ENCODE measurements at regions not wholly inside any gene's neighbourhood (a gene's known extent, or its start where the extent isn't known, plus 50 kb on each side); places are given as distances from the start of the nearest gene placed in this dataset.

GRCh38 chr6:169121013-169121412, 132.6 kb downstream of the THBS2 start:
- Histone ChIP-seq H2AFZ (ENCODE audit: low read depth, low read length) (no peak overlapping the region), H3K4me1 (ENCODE audit: insufficient read depth, low read length) (no peaks in the 10 kb centered on the region), H3K27ac (ENCODE audit: low read depth, low read length) (no peak overlapping the region), H3K9ac (ENCODE audit: low read length) (no peak overlapping the region), H3K4me3 (ENCODE audit: insufficient read depth, low read depth, low read length) (no peak overlapping the region), H3K9me3 (ENCODE audit: insufficient read depth, low read depth, low read length) (no peaks in the 10 kb centered on the region), H3K27me3 (ENCODE audit: insufficient read depth, low read length) (no peaks in the 10 kb centered on the region), H3K4me2 (ENCODE audit: low read length) (no peak overlapping the region), H4K20me1 (ENCODE audit: insufficient read depth, low read length) (no peaks in the 10 kb centered on the region), H3K36me3 (ENCODE audit: insufficient read depth, low read length) (no peaks in the 10 kb centered on the region), H3K79me2 (ENCODE audit: insufficient read depth, low read length) (no peaks in the 10 kb centered on the region)
- H3K9me3 Mint-ChIP-seq (ENCODE audit: unreplicated experiment): no peaks in the 10 kb centered on the region
- peaks cover 12% of the 10 kb centered on the region for H3K27me3 Mint-ChIP-seq (ENCODE audit: low read depth, unreplicated experiment)
- TF ChIP-seq EZH2 (IDR thresholded peaks at IDR 0.05; ENCODE audit: insufficient read depth, low read length): no peak
- no peak for TF ChIP-seq CTCF (IDR thresholded peaks at IDR 0.05; ENCODE audit: insufficient read depth, low read depth, low read length)
- no peak overlapping the region for H3K4me3 Mint-ChIP-seq (ENCODE audit: unreplicated experiment)
- FAIRE-seq (no peak), DNase-seq (ENCODE audit: low read depth) (no peak)
- H3K36me3 Mint-ChIP-seq (ENCODE audit: low read depth, unreplicated experiment): no peaks in the 10 kb centered on the region
- H3K4me1 Mint-ChIP-seq (ENCODE audit: low read depth, unreplicated experiment): no peaks in the 10 kb centered on the region
- H3K27ac Mint-ChIP-seq (ENCODE audit: unreplicated experiment): no peak overlapping the region

GRCh38 chr6:169119669-169120068, 134.0 kb downstream of the THBS2 start:
- TF ChIP-seq CTCF (IDR thresholded peaks at IDR 0.05; ENCODE audit: insufficient read depth, low read depth, low read length) (no peak), EZH2 (IDR thresholded peaks at IDR 0.05; ENCODE audit: insufficient read depth, low read length) (no peak)

GRCh38 chr6:169118346-169118830, 135.3 kb downstream of the THBS2 start:
- Histone ChIP-seq H3K79me2 (ENCODE audit: insufficient read depth, low read length) (no peaks in the 10 kb centered on the region), H3K4me3 (ENCODE audit: insufficient read depth, low read depth, low read length) (no peak overlapping the region), H2AFZ (ENCODE audit: low read depth, low read length) (no peak overlapping the region), H3K9ac (ENCODE audit: low read length) (no peak overlapping the region), H3K4me2 (ENCODE audit: low read length) (no peak overlapping the region), H3K27ac (ENCODE audit: low read depth, low read length) (no peak overlapping the region), H3K36me3 (ENCODE audit: insufficient read depth, low read length) (no peaks in the 10 kb centered on the region), H3K9me3 (ENCODE audit: insufficient read depth, low read depth, low read length) (no peaks in the 10 kb centered on the region), H3K4me1 (ENCODE audit: insufficient read depth, low read length) (no peaks in the 10 kb centered on the region), H4K20me1 (ENCODE audit: insufficient read depth, low read length) (no peaks in the 10 kb centered on the region), H3K27me3 (ENCODE audit: insufficient read depth, low read length) (no peaks in the 10 kb centered on the region)
- H3K9me3 Mint-ChIP-seq (ENCODE audit: unreplicated experiment): no peaks in the 10 kb centered on the region
- H3K27ac Mint-ChIP-seq (ENCODE audit: unreplicated experiment): no peak overlapping the region
- peaks cover 12% of the 10 kb centered on the region for H3K27me3 Mint-ChIP-seq (ENCODE audit: low read depth, unreplicated experiment)
- H3K4me1 Mint-ChIP-seq (ENCODE audit: low read depth, unreplicated experiment): peaks cover 2% of the 10 kb centered on the region
- DNase-seq (ENCODE audit: low read depth): no peak
- no peak overlapping the region for H3K4me3 Mint-ChIP-seq (ENCODE audit: unreplicated experiment)
- no peaks in the 10 kb centered on the region for H3K36me3 Mint-ChIP-seq (ENCODE audit: low read depth, unreplicated experiment)
- no peak for TF ChIP-seq EZH2 (IDR thresholded peaks at IDR 0.05; ENCODE audit: insufficient read depth, low read length)
- no peak for TF ChIP-seq CTCF (IDR thresholded peaks at IDR 0.05; ENCODE audit: insufficient read depth, low read depth, low read length)
- FAIRE-seq: no peak

More at GRCh38 chr6:169119669-169120068, 134.0 kb downstream of the THBS2 start:
- H2AFZ ChIP-seq (ENCODE audit: low read depth, low read length): no peak overlapping the region
- Mint-ChIP-seq H3K27me3 (ENCODE audit: low read depth, unreplicated experiment) (peaks cover 12% of the 10 kb centered on the region), H3K9me3 (ENCODE audit: unreplicated experiment) (no peaks in the 10 kb centered on the region), H3K27ac (ENCODE audit: unreplicated experiment) (no peak overlapping the region), H3K36me3 (ENCODE audit: low read depth, unreplicated experiment) (no peaks in the 10 kb centered on the region), H3K4me1 (ENCODE audit: low read depth, unreplicated experiment) (peaks cover 2% of the 10 kb centered on the region), H3K4me3 (ENCODE audit: unreplicated experiment) (no peak overlapping the region)
- no peaks in the 10 kb centered on the region for H3K79me2 ChIP-seq (ENCODE audit: insufficient read depth, low read length)
- H3K4me2 ChIP-seq (ENCODE audit: low read length): no peak overlapping the region
- H3K4me1 ChIP-seq (ENCODE audit: insufficient read depth, low read length): no peaks in the 10 kb centered on the region
- no peaks in the 10 kb centered on the region for H3K27me3 ChIP-seq (ENCODE audit: insufficient read depth, low read length)
- no peaks in the 10 kb centered on the region for H4K20me1 ChIP-seq (ENCODE audit: insufficient read depth, low read length)
- H3K9me3 ChIP-seq (ENCODE audit: insufficient read depth, low read depth, low read length): no peaks in the 10 kb centered on the region
- no peak overlapping the region for H3K27ac ChIP-seq (ENCODE audit: low read depth, low read length)
- H3K4me3 ChIP-seq (ENCODE audit: insufficient read depth, low read depth, low read length): no peak overlapping the region
- H3K36me3 ChIP-seq (ENCODE audit: insufficient read depth, low read length): no peaks in the 10 kb centered on the region
- DNase-seq (ENCODE audit: low read depth) (no peak), FAIRE-seq (no peak)
- no peak overlapping the region for H3K9ac ChIP-seq (ENCODE audit: low read length)
